GM10248 (cell line): ENCODE measurements at regions not wholly inside any gene's neighbourhood (a gene's known extent, or its start where the extent isn't known, plus 50 kb on each side); places are given as distances from the start of the nearest gene placed in this dataset.

ENCODE experiments used
- CTCF ChIA-PET: fragments of 300-600 bp; sonication (Branson Sonifier 250); formaldehyde crosslinking; extraction: SDS; loops from one replicate; lab custom pipeline; 2021; ENCODE audit warnings: antibody characterized with exemption; lab: Yijun Ruan, JAX
- POLR2A ChIA-PET: fragments of 350-650 bp; sonication (Branson Sonifier 250); formaldehyde crosslinking; extraction: SDS; loops from one replicate; lab custom pipeline; 2020; ENCODE audit warnings: antibody characterized with exemption; lab: Yijun Ruan, JAX
- DNase-seq: peaks from one replicate; pipeline ENCODE4 v3.0.0; 2012; ENCODE audit errors: extremely low spot score
- TF ChIP-seq, protein P1 (sequence below): IDR thresholded peaks from 2 replicates; pipeline ENCODE4 v1.5.1; 2012; ENCODE audit warnings: mild to moderate bottlenecking, low read depth; ENCODE audit errors: extremely low read depth, missing control alignments, control extremely low read depth

DNA sequence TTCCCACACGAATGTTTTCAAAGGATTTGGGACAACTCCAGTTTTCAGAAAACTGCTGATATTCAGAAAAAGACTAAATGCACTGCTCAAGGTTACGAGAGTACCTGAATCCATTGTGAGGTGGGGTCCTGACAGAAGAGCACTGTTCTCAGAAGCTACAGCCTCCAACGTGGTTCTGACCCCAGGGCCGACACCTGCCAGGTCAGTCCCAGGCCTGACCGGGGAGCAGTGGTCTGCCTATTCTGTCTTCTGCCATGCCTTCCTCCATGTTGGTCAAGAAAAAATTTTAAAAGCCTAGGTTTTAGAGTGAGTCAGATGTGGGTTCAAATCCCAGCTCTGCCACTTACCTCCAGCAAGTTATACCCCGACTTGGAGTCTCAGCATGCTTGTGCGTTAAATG lies 212.3 kb downstream of the BCL11A start:
- CTCF ChIA-PET: interaction anchor here (0.8 to 2.8 kb wide), 8 partner anchors 8 to 28 kb away, joined by 3 to 10 read pairs (median 4); no protein-coding TSS in a partner anchor

DNA sequence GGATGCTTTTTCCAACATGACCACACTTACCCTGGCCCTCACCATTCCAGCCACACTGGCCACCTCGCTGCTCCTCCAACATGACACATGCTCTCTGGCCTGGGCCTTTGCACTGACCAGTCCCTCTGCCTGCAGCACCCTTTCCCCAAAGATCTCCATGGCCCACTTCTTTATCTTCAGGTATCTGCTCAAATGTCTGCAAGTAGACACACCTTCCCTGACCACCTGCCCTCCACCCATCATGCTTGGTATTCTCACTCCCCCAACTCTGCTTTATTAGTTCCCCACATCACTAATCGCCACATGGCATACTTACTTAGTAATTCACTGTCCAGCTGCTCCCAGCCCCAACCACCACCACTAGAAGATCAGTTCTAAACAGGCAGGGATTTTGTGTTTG lies 214.2 kb downstream of the BCL11A start:
- TF ChIP-seq, protein P1, sequence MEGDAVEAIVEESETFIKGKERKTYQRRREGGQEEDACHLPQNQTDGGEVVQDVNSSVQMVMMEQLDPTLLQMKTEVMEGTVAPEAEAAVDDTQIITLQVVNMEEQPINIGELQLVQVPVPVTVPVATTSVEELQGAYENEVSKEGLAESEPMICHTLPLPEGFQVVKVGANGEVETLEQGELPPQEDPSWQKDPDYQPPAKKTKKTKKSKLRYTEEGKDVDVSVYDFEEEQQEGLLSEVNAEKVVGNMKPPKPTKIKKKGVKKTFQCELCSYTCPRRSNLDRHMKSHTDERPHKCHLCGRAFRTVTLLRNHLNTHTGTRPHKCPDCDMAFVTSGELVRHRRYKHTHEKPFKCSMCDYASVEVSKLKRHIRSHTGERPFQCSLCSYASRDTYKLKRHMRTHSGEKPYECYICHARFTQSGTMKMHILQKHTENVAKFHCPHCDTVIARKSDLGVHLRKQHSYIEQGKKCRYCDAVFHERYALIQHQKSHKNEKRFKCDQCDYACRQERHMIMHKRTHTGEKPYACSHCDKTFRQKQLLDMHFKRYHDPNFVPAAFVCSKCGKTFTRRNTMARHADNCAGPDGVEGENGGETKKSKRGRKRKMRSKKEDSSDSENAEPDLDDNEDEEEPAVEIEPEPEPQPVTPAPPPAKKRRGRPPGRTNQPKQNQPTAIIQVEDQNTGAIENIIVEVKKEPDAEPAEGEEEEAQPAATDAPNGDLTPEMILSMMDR: no peak
- CTCF ChIA-PET: interaction anchor here (1.0 to 2.8 kb wide), 3 partner anchors 10 to 21 kb away, joined by 3 to 10 read pairs (median 4); no protein-coding TSS in a partner anchor
- no peak for DNase-seq
- POLR2A ChIA-PET: no interaction called here

More for the DNA sequence above, 212.3 kb downstream of the BCL11A start:
- TF ChIP-seq, protein P1: no peak
- DNase-seq: no peak
- POLR2A ChIA-PET: interaction anchor here (0.5 kb wide), 1 partner anchor 499 kb away, joined by 3 read pairs; no protein-coding TSS in a partner anchor

DNA sequence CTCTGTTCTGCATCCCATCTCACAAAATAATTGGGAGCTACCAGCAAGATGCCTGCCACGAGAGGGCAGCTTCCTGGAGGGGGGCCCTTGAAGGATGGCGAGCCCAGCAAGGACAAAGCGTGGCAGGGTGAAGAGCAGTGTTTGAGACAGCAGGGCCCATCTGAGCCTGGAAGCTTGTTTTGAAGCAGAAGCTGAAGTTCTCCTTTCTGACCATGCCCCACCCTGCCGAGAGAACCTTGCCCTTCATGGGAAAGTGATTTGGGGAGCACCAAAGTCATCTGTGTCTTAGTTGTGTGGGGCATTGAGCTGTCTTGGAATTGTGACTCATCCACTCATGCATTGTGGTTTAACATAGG lies 216.3 kb downstream of the BCL11A start:
- ChIA-PET CTCF (interaction anchor here (0.7 to 2.0 kb wide), 4 partner anchors 12 to 64 kb away, joined by 3 to 13 read pairs (median 3); no protein-coding TSS in a partner anchor), POLR2A (no interaction called here)
- no peak for DNase-seq

DNA sequence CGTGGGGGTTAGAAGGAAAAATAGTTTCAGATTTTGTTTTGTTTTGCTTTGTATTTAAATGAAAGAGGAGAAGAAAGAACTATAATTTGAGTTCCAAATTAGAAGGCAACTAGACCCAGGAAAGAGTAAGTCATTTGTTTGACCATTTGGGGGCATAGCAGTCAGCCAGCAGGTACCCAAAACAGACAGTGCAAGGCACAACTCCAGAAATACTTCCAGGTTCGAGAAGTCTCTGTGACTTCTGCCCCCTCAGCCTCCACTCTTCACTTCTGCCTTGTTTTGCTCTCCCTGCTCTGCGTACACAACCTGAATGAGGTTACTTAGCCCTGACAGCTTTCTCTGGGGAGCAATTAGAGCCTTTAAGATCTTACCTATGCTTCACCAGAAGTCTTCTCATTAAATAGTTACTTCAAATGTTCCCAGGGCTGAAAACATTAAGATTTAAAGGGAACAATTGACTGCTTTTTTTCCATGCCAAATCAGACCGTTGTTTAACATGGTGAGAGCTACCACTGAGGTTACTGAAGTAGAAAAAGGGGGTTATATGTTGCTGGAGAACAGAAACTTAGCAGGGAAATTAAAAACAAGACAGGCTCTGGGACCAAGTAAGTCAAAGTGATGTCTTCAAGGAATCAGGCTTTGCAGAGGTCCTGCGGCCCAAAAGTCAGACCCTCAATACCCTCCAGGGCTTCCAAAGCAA lies 216.9 kb downstream of the BCL11A start:
- ChIA-PET POLR2A (no interaction called here), CTCF (interaction anchor here (1.2 to 2.0 kb wide), 2 partner anchors 13 to 38 kb away, joined by 3 to 13 read pairs; no protein-coding TSS in a partner anchor)
- no peak for DNase-seq
- TF ChIP-seq, protein P1: no peak

More for the DNA sequence above, 216.3 kb downstream of the BCL11A start:
- TF ChIP-seq, protein P1: no peak

DNA sequence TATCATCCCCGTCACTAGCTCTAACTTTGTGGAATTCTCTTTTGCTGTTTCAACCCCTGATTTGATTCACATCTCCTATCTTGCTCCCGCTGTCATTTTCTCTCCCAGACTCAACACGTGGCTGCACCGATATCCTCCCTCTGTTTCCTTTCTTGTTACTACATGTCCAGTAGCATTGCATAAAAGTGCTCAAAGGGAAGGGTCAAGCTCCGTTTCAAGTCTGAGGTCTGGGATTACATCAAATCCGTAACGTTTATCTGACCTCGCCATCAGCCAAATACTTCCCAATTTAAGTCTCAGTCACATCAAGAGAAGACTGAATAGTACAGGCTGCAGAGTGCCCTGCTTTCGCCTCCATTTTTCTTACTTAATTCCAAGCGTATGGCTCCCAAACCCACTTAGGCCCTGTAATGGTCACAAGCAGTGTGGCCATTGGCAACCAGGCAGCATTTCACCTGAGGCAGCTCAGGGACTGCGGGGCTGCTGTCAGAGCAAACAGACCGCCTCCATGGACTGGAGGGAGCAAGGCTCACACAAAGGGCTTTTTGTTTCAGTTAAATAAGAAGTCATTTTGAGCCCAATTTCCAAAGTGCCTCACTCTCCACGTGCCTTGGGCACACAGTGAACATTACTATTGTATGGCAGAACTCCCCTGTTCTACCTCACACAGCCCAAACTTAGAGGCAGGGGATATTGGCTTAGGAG lies 217.8 kb downstream of the BCL11A start:
- TF ChIP-seq, protein P1: no peak
- ChIA-PET CTCF (interaction anchor here (2.6 kb wide), 1 partner anchor 23 kb away, joined by 9 read pairs; no protein-coding TSS in a partner anchor), POLR2A (no interaction called here)
- no peak for DNase-seq

DNA sequence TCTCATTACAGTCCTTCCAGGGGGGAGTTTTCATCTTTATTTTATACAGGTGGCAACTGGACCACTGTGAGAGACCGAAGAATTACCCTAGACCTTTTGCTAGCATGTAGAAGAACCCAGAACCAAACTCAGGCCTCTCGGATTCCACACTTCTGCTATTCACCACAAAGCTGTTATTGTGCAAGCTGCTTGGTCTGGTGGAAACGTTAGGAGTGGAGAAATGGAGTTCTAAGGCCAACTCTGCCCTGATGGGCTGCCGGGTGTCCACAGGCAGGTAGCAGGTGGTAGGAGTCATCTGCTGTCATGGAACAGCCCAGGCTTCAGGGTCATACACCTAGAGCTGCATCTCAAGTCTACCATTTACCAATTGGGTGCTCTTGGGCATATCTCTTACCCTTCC lies 218.8 kb downstream of the BCL11A start:
- no peak for DNase-seq
- TF ChIP-seq, protein P1: no peak
- ChIA-PET POLR2A (interaction anchor here (0.5 kb wide), 1 partner anchor 111 kb away, joined by 3 read pairs; no protein-coding TSS in a partner anchor), CTCF (interaction anchor here (1.3 to 2.6 kb wide), 2 partner anchors 14 to 22 kb away, joined by 3 to 9 read pairs; no protein-coding TSS in a partner anchor)
